WI38 (cell line): ENCODE measurements at regions not wholly inside any gene's neighbourhood (a gene's known extent, or its start where the extent isn't known, plus 50 kb on each side); places are given as distances from the start of the nearest gene placed in this dataset.

Experiments
- H3K4me3 ChIP-seq: 2 replicates; pipeline ENCODE4 v1.5.1; 2011; ENCODE audit warnings: low read depth, mild to moderate bottlenecking, control low read depth, low read length
- TF ChIP-seq, protein P1 (sequence below): IDR thresholded peaks from 2 replicates; pipeline ENCODE4 v1.5.1; 2012; ENCODE audit warnings: low read depth, mild to moderate bottlenecking, control low read depth, low read length

DNA sequence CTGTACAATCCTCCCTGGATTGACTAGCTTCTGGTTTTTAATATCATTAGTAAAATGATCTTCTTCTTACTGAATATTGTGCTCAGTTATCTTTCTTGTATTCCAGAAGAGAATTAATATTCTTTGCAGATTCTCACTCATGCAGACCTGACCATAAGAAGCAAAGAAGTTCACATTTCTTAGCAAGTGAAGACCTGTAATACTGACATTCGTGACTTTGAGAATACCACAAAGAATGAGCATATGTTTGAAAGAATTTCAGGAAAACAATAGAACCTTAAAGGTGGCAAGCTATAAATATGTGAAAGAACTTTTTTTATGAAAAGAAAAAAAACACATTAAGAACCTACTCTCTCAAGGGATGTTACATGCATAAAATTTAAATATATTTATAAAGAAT lies 371.6 kb downstream of the JRKL start:
- TF ChIP-seq, protein P1, sequence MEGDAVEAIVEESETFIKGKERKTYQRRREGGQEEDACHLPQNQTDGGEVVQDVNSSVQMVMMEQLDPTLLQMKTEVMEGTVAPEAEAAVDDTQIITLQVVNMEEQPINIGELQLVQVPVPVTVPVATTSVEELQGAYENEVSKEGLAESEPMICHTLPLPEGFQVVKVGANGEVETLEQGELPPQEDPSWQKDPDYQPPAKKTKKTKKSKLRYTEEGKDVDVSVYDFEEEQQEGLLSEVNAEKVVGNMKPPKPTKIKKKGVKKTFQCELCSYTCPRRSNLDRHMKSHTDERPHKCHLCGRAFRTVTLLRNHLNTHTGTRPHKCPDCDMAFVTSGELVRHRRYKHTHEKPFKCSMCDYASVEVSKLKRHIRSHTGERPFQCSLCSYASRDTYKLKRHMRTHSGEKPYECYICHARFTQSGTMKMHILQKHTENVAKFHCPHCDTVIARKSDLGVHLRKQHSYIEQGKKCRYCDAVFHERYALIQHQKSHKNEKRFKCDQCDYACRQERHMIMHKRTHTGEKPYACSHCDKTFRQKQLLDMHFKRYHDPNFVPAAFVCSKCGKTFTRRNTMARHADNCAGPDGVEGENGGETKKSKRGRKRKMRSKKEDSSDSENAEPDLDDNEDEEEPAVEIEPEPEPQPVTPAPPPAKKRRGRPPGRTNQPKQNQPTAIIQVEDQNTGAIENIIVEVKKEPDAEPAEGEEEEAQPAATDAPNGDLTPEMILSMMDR: no peak
- H3K4me3 ChIP-seq: no peak overlapping the region

DNA sequence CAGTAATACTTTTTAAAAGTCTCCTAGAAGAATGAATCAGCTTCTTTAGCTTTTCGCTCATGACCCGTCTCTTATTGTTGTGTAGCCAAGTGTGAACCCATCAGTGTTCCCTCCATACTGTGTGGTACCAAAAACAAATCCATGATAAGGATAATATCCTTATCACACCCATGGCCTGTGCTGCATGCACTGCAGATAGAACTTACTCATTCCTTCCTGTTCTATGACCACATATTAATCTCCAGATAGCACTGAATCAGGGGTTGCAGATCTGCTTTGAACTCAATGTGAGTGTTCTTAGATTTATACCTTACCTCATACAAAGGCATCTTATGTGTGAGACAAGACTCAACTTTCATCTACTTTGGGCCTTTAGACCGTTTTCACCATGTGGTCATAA lies 373.4 kb downstream of the JRKL start:
- no peak overlapping the region for H3K4me3 ChIP-seq
- TF ChIP-seq, protein P1: no peak

DNA sequence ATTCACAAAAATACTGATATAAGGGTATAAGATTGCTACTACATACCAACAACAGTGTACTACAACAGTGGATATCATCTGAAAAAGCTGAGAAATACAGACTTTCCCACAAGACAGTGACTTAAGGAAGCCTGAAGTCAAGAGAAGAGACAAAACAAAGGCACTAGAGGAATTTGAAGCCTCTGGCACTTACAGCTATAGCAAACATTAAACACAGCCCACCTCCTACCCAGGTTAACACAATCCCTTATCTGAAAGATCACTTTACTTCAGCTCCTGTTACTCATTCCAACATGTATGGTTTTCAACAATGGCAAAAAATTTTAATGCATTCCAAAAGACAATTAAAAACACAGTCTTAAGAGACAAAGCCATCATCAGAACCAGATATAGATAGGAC lies 388.5 kb downstream of the JRKL start:
- TF ChIP-seq, protein P1: no peak
- no peak overlapping the region for H3K4me3 ChIP-seq

DNA sequence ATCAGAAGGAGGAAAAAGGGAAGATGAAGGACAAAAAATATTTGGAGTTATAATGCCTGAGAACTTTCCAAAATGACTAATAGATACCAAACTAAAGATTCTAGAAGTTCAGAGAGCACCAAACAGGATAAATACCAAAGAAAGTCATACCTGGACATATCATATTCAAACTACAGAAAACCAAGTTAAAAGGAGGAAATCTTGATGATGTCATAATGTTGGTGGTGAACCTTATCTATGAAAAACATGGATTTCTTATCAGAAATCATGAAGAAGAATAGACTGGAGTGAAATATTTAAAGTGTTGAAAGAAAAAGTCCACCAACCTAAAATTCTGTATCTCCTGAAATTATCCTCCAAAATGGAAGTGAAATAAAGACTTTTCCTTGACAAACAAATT lies 389.2 kb downstream of the JRKL start:
- TF ChIP-seq, protein P1: no peak
- H3K4me3 ChIP-seq: no peak overlapping the region

DNA sequence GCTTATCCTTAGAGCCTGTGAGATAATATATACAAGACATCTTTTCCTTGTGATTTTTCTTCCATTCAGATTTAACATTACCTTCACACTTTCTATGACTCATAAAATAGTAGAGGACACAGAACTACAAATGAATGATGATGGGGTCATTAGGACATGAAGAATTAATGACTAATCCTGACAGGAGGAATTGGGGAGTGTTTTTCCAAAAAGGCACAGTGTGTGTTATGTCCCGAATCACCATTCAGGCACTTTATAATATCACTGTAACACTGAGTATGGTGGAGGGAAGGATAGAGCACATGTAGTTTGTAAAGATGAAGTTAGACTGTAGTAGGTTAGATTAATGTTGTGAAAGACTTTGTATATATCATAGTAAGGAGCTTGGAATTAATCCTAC lies 391.3 kb downstream of the JRKL start:
- no peak overlapping the region for H3K4me3 ChIP-seq
- TF ChIP-seq, protein P1: no peak

DNA sequence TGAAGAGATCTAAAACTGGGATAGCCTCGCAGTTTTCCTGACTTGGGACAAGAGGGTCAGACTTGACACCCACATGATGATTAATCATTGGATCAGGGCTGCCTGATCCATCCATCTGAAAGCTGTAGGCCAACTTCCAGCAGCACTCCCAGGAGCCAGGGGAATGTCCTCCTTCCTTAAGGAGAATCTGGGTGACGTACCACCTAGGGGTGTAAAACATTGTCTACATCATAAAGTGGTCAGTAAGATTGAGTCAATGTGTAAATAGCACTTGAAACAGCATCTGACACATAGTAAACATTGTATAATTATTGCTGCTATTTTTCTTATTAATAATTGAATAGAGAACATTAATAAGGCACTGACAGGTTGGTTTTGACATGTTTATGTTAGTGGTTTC lies 392.8 kb downstream of the JRKL start:
- H3K4me3 ChIP-seq: no peak overlapping the region
- TF ChIP-seq, protein P1: no peak

DNA sequence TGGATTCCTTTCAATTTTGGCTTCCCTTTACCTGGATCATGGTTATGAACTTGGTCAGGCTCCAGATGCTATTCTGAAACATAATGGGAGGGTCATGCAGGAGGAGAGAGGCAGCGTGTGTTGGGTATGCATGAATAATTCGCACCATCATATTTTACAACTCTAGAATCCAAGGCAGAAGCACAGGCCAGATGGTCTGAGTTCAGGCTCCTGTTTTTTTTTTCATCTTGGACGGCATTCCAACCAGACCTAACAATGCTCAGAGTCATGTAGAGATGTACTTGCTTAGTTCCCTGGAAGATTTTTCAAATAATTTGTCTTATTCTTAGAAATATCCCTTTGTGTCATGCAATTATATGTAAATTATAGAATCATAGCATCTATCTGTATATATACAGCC lies 393.5 kb downstream of the JRKL start:
- TF ChIP-seq, protein P1: no peak
- H3K4me3 ChIP-seq: no peak overlapping the region
